NCI-H748 (cell line): ENCODE measurements at regions not wholly inside any gene's neighbourhood (a gene's known extent, or its start where the extent isn't known, plus 50 kb on each side); places are given as distances from the start of the nearest gene placed in this dataset.
"Not testable (repeated sequence)": the region's sequence is repeated elsewhere in the genome, so short reads cannot be mapped to it uniquely, and the experiment has no call there.

ENCODE experiments used
- DNase-seq: peaks from one replicate; lab custom pipeline; 2025; ENCODE audit not compliant: unreplicated experiment; lab: John Stamatoyannopoulos, UW

- DNase-seq: no peak
These were observed 489.5 kb downstream of the STIM2 start for GRCh38 chr4:27350161-27350560.

GRCh38 chr4:27357283-27357682 lies 496.6 kb downstream of the STIM2 start:
- peak; percentile 24 for DNase-seq

GRCh38 chr4:27358269-27358668 lies 497.6 kb downstream of the STIM2 start:
- DNase-seq: no peak

- DNase-seq: no peak
These were observed 499.5 kb downstream of the STIM2 start for GRCh38 chr4:27360131-27360530.

GRCh38 chr4:27360790-27361267 lies 500.2 kb downstream of the STIM2 start:
- DNase-seq: no peak

- no peak for DNase-seq
These were observed 503.9 kb downstream of the STIM2 start for GRCh38 chr4:27364509-27364908.

GRCh38 chr4:27366104-27366823 lies 505.6 kb downstream of the STIM2 start:
- DNase-seq: no peak

GRCh38 chr4:27368781-27369180 lies 508.1 kb downstream of the STIM2 start:
- DNase-seq: no peak

- DNase-seq: peak; percentile 81
These were observed 521.2 kb downstream of the STIM2 start for GRCh38 chr4:27381815-27382214.

GRCh38 chr4:27387711-27388110 lies 527.1 kb downstream of the STIM2 start:
- no peak for DNase-seq

- no peak for DNase-seq
These were observed 537.2 kb downstream of the STIM2 start for GRCh38 chr4:27397886-27398285.

GRCh38 chr4:27398631-27399310 lies 538.1 kb downstream of the STIM2 start:
- DNase-seq: no peak

- DNase-seq: no peak
These were observed 547.0 kb downstream of the STIM2 start for GRCh38 chr4:27407616-27408015.

- DNase-seq: no peak
These were observed 552.0 kb downstream of the STIM2 start for GRCh38 chr4:27412613-27413012.

- DNase-seq: no peak
These were observed 554.5 kb downstream of the STIM2 start for GRCh38 chr4:27414887-27415731.

GRCh38 chr4:27428661-27429060 lies 568.0 kb downstream of the STIM2 start:
- no peak for DNase-seq

GRCh38 chr4:27429364-27429871 lies 568.8 kb downstream of the STIM2 start:
- DNase-seq: no peak

GRCh38 chr4:27442146-27442545 lies 581.5 kb downstream of the STIM2 start:
- no peak for DNase-seq

GRCh38 chr4:27442661-27443060 lies 582.0 kb downstream of the STIM2 start:
- DNase-seq: not testable (repeated sequence)

- DNase-seq: no peak
These were observed 603.2 kb downstream of the STIM2 start for GRCh38 chr4:27463816-27464215.

GRCh38 chr4:27467351-27467750 lies 606.7 kb downstream of the STIM2 start:
- no peak for DNase-seq
